Vagina (tissue), 2 donors: ENCODE measurements at regions not wholly inside any gene's neighbourhood (a gene's known extent, or its start where the extent isn't known, plus 50 kb on each side); places are given as distances from the start of the nearest gene placed in this dataset.

Experiments used
- POLR2A ChIP-seq, 2 donors: fragments of 450-650 bp; IDR thresholded peaks; one replicate each; pipeline ENCODE4 v1.6.1; 2017; ENCODE audit warnings: antibody characterized with exemption in 2 of 2, mild to moderate bottlenecking in 2 of 2, moderate library complexity in 2 of 2
- TF ChIP-seq, protein P1 (sequence below), 3 experiments: fragments of 450-650 bp in 2 of 3; fragments of 200-600 bp in 1 of 3; sonication (generic) in 1 of 3; IDR thresholded peaks; one replicate each; pipeline ENCODE4 v1.5.1; 2017 to 2019; ENCODE audit warnings: antibody characterized with exemption in 3 of 3, mild to moderate bottlenecking in 2 of 3, moderate library complexity in 2 of 3

DNA sequence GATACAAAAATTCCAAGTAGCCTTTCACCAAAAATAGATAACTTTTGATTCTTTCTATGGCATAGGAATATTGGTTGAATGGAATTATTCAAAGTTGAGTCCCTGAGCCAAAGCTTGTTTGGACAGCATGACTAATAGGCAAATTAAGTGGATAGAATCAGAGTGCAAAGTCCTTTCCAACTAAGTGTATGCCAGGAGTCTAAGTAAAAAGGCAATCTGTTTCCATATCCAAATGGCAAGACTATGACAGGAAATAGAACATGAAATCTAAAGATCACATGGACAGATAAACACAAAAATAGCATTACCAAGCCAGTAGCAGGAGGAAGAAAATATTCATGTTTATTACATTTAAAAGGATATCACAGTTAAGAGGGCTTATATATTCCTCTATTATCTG is 804.6 kb downstream of the SLITRK6 start:
- TF ChIP-seq, protein P1, sequence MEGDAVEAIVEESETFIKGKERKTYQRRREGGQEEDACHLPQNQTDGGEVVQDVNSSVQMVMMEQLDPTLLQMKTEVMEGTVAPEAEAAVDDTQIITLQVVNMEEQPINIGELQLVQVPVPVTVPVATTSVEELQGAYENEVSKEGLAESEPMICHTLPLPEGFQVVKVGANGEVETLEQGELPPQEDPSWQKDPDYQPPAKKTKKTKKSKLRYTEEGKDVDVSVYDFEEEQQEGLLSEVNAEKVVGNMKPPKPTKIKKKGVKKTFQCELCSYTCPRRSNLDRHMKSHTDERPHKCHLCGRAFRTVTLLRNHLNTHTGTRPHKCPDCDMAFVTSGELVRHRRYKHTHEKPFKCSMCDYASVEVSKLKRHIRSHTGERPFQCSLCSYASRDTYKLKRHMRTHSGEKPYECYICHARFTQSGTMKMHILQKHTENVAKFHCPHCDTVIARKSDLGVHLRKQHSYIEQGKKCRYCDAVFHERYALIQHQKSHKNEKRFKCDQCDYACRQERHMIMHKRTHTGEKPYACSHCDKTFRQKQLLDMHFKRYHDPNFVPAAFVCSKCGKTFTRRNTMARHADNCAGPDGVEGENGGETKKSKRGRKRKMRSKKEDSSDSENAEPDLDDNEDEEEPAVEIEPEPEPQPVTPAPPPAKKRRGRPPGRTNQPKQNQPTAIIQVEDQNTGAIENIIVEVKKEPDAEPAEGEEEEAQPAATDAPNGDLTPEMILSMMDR (IDR thresholded peaks at IDR 0.05): no peak
- no peak for TF ChIP-seq POLR2A (IDR thresholded peaks at IDR 0.05)
